ENCODE measurements at regions not wholly inside any gene's neighbourhood (a gene's known extent, or its start where the extent isn't known, plus 50 kb on each side); places are given as distances from the start of the nearest gene placed in this dataset.
"Not testable (repeated sequence)": the region's sequence is repeated elsewhere in the genome, so short reads cannot be mapped to it uniquely, and the experiment has no call there.

GRCh38 chr15:25237291-25237978 is 201.4 kb downstream of the UBE3A start:
- DNase-seq, result no peak

GRCh38 chr15:25238126-25238525 is 200.7 kb downstream of the UBE3A start:
- DNase-seq, result no peak

DNA sequence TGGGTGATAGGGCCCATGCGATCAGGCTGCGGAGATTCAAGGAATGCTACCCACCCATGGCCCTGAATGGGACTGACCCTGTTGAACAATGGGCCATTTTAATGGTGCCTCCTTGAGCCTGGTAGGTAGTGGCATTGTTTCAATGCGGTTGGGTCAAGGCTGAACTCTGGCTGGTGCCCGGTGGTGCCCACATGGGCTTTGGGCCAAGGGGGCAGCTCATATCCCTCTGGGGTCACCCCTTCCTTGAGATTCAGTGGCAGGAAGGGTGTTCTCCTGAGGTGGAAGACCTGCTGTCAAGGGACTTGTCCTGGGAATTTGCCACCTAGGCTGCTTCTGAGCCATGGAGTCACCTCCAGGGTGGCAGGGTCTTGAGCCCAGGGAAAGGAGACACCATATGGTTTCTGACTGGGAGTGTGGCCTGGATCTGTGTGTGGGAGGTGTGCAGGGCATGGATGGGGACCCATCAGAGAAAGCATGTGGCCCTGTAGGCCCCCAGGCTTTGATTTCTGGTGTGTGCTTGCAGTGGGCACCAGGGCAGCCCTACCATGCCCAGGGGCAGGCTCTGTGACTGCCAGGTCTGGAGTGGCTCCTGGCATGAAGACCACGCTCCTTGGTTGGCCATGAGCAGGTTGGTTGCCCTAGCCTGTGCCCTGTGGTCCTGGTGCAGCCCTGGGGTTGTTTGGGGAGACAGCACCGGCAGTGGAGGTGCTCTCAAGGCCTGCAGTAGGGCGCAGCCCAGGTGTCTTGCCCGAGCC is 199.9 kb downstream of the UBE3A start:
- DNase-seq, result no peak

DNA sequence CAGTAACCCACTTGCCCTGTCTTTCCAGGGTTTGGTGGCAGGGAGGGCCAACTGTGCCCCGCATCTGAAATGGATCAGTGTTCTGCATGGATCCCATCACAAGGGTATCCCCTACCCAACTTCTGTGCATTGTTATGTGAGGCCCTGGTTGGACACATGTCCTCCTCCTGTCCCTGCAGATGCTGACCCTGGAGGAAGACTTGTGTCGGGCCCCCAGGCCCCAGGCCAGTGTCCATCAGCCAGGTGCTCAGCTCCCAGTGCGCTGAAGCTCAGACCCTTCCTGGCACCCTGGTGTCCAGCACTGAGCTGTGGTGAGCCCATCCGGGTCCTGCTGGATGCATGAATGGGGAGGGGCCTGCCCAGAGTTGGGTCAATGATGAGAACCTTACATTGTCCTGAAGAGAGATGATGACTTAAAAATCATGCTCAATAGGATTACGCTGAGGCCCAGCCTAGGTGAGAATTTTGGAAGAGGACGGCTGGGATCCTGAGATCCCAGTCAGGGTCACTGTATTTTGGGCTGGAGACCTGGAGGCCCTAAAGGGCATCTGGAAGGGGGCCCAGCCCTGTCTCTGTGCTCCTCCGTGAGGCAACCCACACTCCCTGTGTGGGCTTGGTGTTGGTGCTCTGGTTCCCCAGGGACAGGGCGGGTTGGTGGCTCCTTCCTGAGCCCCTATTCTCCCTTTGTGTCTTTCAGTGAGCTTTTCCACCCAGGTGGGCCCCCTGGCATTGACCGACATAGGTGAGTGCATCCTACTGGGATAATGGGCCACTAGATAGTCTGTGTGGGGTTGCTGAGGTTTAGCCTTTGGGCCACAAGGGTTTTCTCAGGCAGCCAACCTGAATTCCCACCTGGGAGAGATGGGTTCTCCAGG is 199.1 kb downstream of the UBE3A start:
- no peak for DNase-seq

DNA sequence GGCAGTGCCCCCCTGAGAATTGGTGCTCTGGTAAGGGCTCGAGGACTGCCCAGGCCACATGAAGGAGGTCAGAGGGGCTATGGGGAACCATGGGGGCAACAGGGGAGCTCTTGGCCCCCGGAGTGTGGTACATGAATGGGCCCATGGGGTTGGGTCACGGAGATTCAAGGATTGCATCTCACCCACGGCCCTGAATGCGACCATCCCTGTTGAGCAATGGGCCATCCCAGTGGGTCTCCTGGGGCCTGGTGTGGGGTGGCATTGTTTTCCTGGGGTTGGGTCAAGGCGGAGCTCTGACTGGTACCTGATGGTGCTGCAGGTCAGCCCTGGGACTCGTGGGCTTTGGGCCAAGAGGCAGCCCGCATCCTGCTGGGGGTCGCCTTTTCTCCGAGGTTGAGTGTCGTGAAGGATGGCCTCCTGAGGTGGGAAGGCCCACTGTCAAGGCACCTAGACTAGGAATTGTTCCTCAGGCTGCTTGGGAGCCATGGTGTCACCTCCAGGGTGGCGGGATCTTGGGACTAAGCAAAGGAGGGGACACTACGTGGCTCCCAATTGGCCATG is 198.3 kb downstream of the UBE3A start:
- peak; percentile 11 for DNase-seq

- DNase-seq, result peak; percentile 11
Measured at GRCh38 chr15:25241241-25241801, 197.5 kb downstream of the UBE3A start.

- DNase-seq, result no peak
Measured at GRCh38 chr15:25242166-25242879, 196.5 kb downstream of the UBE3A start.

DNA sequence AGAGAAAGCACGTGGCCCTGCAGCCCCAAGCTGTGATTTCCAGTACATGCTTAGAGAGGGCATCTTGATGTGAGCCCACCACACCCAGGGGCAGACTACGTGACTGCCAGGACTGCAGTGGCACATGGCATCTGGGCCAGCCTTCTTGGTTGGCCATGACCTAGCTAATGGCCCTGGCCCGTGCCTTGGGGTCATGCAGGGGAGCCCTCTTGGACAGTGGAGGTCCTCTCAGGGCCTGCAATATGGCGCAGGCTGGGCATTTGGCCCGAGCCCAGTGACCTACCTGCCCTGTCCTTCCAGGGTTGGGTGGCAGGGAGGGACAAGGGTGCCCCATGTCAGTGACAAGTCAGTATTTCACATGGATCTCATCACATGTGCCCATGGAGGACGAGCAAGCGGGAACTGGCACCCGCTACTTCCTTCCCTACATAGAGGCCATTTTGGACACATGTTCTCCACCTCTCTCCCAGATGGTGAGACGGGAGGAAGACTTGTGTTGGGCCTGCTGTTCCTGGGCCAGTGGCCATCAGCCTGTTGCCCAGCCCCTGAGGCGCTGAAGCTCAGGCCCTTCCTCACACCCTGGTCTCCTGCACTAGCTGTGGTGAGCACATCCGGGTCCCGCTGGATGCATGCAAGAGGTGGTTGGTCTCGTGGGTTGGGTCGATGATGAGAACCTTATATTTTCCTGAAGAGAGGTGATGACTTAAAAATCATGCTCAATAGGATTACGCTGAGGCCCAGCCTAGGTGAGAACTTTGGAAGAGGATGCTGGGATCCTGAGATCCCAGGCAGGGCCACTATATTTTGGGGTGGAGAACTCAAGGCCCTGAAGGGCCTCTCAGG is 195.6 kb downstream of the UBE3A start:
- DNase-seq, result no peak

GRCh38 chr15:25243800-25244097 is 195.1 kb downstream of the UBE3A start:
- no peak for DNase-seq

DNA sequence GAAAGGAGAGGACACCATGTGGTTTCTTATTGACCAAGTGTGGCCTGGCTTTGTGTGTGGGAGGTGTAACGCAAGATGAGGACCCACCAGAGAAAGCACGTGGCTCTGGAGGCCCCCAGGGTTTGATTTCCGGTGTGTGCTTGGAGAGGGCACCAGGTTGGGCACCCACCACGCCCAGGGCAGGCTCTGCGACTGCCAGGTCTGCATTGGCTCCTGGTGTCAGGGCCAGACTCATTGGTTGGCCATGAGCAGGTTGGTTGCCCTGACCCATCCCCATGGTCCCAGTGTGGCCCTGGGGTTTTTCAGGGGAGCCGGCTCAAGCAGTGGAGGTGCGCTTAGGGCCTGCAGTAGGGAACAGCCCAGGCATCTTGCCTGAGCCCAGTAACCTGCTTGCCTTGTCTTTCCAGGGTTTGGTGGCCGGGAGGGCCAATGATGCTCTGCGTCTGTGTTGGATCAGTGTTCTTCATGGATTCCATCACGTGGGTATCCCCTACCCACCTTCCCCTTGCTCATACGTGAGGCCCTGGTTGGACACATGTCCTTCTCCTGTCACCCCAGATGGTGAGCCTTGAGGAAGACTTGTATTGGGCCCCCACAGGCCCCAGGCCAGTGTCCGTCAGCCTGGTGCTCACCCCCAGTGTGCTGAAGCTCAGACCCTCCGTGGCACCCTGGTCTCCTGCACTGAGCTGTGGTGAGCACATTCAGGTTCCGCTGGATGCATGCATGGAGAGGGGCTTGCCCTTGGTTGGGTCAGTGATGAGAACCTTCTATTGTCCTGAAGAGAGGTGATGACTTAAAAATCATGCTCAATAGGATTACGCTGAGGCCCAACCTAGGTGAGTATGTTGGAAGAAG is 193.9 kb downstream of the UBE3A start:
- DNase-seq, result peak; percentile 5

- peak; percentile 9 for DNase-seq
Measured at GRCh38 chr15:25245801-25246622, 192.8 kb downstream of the UBE3A start.

- no peak for DNase-seq
Measured at GRCh38 chr15:25246641-25247406, 192.0 kb downstream of the UBE3A start.

DNA sequence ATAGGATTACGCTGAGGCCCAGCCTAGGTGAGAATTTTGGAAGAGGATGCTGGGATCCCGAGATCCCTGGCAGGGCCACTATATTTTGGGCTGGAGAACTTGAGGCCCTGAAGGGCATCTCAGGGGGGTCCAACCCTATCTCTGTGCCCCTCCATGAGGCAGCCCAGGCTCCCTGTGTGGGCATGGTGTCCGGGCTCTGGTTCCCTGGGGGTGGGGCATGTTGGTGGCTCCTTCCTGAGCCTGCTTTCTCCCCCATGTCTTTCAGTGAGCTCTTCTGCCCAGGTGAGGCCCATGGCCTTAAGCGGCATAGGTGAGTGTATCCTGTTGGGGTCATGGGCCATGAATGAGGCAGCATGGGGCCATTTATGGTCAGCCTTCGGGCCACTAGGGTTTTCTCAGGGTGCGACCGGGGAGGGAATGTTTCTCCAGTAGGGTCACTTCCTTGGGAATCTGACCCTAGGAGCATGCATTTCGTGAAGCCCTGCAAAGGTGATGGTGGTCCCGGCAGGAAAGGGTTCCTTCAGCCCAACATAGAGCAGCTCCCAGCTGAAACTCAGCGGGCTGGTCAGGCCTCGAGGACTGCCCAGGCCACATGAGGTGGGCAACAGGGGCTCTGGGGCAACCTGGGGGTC is 191.3 kb downstream of the UBE3A start:
- DNase-seq, result no peak

DNA sequence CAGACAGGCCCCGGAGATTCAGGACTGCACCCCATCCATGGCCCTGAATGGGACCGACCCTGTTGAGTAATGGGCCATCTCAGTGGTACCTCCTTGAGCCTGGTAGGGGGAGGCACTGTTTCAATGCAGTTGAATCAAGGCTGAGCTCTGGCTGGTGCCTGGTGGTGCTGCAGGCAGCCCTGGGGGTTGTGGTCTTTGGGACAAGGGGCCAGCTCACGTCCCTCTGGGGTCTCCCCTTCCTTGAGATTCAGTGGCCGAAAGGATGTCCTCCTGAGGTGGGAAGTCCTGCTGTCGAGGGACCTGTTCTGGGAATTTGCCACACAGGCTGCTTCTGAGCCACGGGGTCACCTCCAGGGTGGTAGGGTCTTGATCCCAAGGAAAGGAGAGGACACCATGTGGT is 190.7 kb downstream of the UBE3A start:
- DNase-seq, result not testable (repeated sequence)

DNA sequence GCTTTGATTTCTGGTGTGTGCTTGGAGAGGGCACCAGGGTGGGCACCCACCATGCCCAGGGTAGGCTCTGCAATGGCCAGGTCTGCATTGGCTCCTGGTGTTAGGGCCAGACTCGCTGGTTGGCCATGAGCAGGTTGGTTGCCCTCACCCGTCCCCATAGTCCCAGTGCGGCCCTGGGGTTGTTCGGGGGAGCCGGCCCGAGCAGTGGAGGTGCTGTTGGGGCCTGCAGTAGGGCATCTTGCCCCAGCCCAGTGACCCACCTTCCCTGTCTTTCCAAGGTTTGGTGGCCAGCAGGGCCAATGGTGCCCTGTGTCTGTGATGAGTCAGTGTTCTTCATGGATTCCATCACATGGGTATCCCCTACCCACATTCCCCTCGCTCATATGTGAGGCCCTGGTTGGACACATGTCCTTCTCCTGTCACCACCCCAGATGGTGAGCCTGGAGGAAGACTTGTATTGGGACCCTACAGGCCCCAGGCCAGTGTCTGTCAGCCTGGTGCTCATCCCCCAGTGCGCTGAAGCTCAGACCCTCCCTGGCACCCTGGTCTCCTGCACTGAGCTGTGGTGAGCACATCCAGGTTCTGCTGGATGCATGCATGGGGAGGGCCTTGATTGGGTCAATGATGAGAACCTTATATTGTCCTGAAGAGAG is 190.1 kb downstream of the UBE3A start:
- DNase-seq, result no peak

GRCh38 chr15:25249236-25250010 is 189.4 kb downstream of the UBE3A start:
- no peak for DNase-seq
